ENCODE measurements at regions not wholly inside any gene's neighbourhood (a gene's known extent, or its start where the extent isn't known, plus 50 kb on each side); places are given as distances from the start of the nearest gene placed in this dataset.

DNA sequence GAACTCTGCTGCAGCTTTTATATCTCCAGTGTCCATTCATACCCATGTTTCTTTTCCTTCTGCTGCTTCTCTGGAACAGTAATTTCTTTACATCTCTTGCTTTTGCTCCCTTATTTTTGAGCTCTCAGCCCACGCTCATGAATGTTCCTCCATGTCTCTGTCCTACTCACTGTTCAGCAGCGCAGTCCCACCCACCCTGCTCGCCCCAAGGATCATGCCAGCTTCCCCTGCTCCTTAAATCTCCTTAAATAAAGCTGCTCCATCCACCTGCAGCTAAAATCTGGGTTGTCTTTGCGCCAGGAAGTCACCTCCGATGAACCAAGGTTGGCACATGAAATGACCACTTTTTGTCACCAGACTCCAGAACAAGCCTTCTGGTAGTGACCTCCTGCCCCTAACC, 201.1 kb upstream of the RGS6 start:
- Histone ChIP-seq H3K4me3 (no peak overlapping the region), H3K27me3 (no peaks in the 10 kb centered on the region), H3K27ac (no peak overlapping the region), H3K4me1 (no peaks in the 10 kb centered on the region), H3K36me3 (no peaks in the 10 kb centered on the region), H3K9me3 (no peaks in the 10 kb centered on the region)
- no peak for DNase-seq
- TF ChIP-seq, protein P1, sequence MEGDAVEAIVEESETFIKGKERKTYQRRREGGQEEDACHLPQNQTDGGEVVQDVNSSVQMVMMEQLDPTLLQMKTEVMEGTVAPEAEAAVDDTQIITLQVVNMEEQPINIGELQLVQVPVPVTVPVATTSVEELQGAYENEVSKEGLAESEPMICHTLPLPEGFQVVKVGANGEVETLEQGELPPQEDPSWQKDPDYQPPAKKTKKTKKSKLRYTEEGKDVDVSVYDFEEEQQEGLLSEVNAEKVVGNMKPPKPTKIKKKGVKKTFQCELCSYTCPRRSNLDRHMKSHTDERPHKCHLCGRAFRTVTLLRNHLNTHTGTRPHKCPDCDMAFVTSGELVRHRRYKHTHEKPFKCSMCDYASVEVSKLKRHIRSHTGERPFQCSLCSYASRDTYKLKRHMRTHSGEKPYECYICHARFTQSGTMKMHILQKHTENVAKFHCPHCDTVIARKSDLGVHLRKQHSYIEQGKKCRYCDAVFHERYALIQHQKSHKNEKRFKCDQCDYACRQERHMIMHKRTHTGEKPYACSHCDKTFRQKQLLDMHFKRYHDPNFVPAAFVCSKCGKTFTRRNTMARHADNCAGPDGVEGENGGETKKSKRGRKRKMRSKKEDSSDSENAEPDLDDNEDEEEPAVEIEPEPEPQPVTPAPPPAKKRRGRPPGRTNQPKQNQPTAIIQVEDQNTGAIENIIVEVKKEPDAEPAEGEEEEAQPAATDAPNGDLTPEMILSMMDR (IDR thresholded peaks at IDR 0.05): no peak
- TF ChIP-seq POLR2A (IDR thresholded peaks at IDR 0.05): no peak
- intact Hi-C loops (cut with DNase I; ENCODE audit: low total_unique reads): no loop called here

DNA sequence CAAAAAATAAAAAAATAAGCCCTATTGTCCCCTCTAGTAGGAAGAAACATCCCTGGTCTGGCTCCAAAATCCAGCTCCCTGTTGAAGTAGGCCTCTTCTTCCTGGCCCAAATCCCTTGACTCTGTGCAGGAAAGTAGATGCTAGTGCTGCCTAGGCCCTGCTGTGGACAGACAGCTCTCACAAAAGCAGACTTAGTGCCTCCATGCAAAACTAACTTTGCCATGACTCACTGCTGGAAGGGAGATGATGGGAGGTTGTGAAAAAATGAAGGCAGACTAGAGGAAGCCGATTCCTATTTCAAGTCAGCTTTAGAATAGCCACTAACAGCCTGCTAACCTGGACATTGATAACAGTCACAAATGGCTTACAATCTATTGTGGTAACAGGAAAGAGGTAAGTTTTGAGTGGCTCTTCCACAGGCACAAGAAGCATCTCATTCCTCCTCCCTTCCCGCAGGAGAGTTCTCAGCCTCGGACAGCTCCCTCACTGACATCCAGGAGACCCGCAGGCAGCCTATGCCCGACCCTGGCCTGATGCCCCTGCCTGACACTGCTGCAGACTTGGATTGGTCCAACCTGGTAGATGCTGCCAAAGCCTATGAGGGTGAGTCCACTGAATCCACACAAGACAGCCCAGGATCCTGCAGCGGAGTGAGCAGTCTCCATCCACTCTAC, 198.9 kb upstream of the RGS6 start:
- Histone ChIP-seq H3K9me3 (no peaks in the 10 kb centered on the region), H3K4me3 (no peak overlapping the region), H3K4me1 (no peaks in the 10 kb centered on the region), H3K27ac (no peak overlapping the region), H3K27me3 (no peaks in the 10 kb centered on the region), H3K36me3 (no peaks in the 10 kb centered on the region)
- intact Hi-C loops (cut with DNase I; ENCODE audit: low total_unique reads): no loop called here
- DNase-seq: no peak
- TF ChIP-seq, protein P1 (IDR thresholded peaks at IDR 0.05): no peak
- TF ChIP-seq POLR2A (IDR thresholded peaks at IDR 0.05): no peak

- no peaks in the 10 kb centered on the region for H3K9me3 ChIP-seq
- no peak overlapping the region for H3K27ac ChIP-seq
- DNase-seq: no peak
- H3K36me3 ChIP-seq: no peaks in the 10 kb centered on the region
- intact Hi-C loops (cut with DNase I; ENCODE audit: low total_unique reads): no loop called here
- TF ChIP-seq POLR2A (IDR thresholded peaks at IDR 0.05): no peak
- TF ChIP-seq, protein P1 (IDR thresholded peaks at IDR 0.05): no peak
- no peak overlapping the region for H3K4me3 ChIP-seq
- H3K27me3 ChIP-seq: no peaks in the 10 kb centered on the region
- no peaks in the 10 kb centered on the region for H3K4me1 ChIP-seq
Observed at GRCh38 chr14:71734076-71734475, 198.2 kb upstream of the RGS6 start.

DNA sequence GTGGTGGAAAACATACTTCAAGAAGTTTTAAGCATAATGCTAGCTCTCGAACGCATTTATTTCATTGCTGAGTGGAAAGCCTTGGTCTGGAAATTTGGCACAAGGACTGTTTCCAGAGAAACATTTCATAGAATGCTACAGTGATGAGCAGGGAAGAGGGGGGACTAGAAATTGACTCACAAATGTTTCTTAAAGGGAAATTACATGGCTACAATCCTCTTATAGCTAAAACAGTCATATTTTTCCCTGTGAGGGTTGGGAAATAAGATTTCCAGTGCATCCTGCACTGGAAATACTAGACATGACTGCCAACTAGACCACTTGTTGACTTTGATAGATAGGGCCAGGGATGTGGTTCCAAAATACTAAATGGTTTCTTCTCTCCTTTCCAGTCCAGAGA, 197.3 kb upstream of the RGS6 start:
- intact Hi-C loops (cut with DNase I; ENCODE audit: low total_unique reads): no loop called here

DNA sequence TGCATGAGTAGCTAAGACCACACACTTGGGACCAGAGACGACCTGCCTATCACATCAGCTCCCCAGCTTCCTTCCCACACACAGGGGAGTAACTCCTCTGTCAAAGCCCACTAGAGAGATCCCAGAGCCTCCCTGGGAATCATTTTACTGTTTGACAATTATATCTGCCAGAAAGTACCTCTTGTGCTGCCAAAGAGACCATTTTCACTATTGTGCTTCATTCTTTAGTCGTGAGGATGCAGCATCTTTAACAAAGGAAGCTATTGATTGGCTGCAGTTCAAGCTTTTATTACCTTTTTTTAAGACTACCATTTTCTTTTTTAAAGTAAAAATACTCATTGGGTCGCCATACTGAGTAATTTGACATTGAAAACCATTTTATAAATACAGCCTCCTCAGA, 194.5 kb upstream of the RGS6 start:
- Histone ChIP-seq H3K27ac (no peak overlapping the region), H3K36me3 (no peaks in the 10 kb centered on the region), H3K9me3 (no peaks in the 10 kb centered on the region), H3K4me3 (no peak overlapping the region), H3K27me3 (no peaks in the 10 kb centered on the region), H3K4me1 (no peaks in the 10 kb centered on the region)
- intact Hi-C loops (cut with DNase I; ENCODE audit: low total_unique reads): no loop called here
- TF ChIP-seq POLR2A (IDR thresholded peaks at IDR 0.05): no peak
- TF ChIP-seq, protein P1 (IDR thresholded peaks at IDR 0.05): no peak
- no peak for DNase-seq

More for the DNA sequence above, 197.3 kb upstream of the RGS6 start:
- no peak for DNase-seq
- H3K4me3 ChIP-seq: no peak overlapping the region
- no peaks in the 10 kb centered on the region for H3K36me3 ChIP-seq
- no peaks in the 10 kb centered on the region for H3K4me1 ChIP-seq
- no peaks in the 10 kb centered on the region for H3K27me3 ChIP-seq
- no peak overlapping the region for H3K27ac ChIP-seq
- H3K9me3 ChIP-seq: no peaks in the 10 kb centered on the region
- TF ChIP-seq, protein P1 (IDR thresholded peaks at IDR 0.05): no peak
- no peak for TF ChIP-seq POLR2A (IDR thresholded peaks at IDR 0.05)

Measured in uterus (tissue), 3 donors.